Mesendoderm (in vitro differentiated cells): ENCODE measurements at regions not wholly inside any gene's neighbourhood (a gene's known extent, or its start where the extent isn't known, plus 50 kb on each side); places are given as distances from the start of the nearest gene placed in this dataset.

Experiments used
- DNase-seq: peaks from one replicate; pipeline ENCODE4 v3.0.0; 2013
- H2AK5ac ChIP-seq: 2 replicates; pipeline ENCODE4 v1.6.1; 2013; ENCODE audit warnings: low read length, inconsistent platforms
- H2BK120ac ChIP-seq: 2 replicates; pipeline ENCODE4 v1.6.1; 2013; ENCODE audit warnings: low read depth, mild to moderate bottlenecking, low read length, moderate library complexity, mixed read lengths
- H2BK15ac ChIP-seq: replicated peaks from 2 replicates; pipeline ENCODE4 v1.6.1; 2013; ENCODE audit warnings: low read depth, mild to moderate bottlenecking, moderate library complexity
- H2BK5ac ChIP-seq: 2 replicates; pipeline ENCODE4 v1.6.1; 2013; ENCODE audit warnings: low read length, inconsistent platforms
- H3K18ac ChIP-seq: 2 replicates; pipeline ENCODE4 v1.6.1; 2013; ENCODE audit warnings: mild to moderate bottlenecking, low read length, mixed read lengths
- H3K23ac ChIP-seq: one replicate; pipeline ENCODE4 v1.6.1; 2013; ENCODE audit warnings: low read length
- H3K27ac ChIP-seq: 2 replicates; pipeline ENCODE4 v1.5.1; 2013; ENCODE audit warnings: low read depth, mild to moderate bottlenecking, inconsistent platforms, low read length, moderate library complexity
- H3K27me3 ChIP-seq: 2 replicates; pipeline ENCODE4 v1.6.1; 2013; ENCODE audit warnings: low read length, control low read depth, mild to moderate bottlenecking, inconsistent platforms; ENCODE audit not compliant: insufficient read depth, poor library complexity
- H3K36me3 ChIP-seq: 2 replicates; pipeline ENCODE4 v1.6.1; 2013; ENCODE audit warnings: low read length, inconsistent platforms; ENCODE audit not compliant: control insufficient read depth, insufficient read depth
- H3K4ac ChIP-seq: one replicate; pipeline ENCODE4 v1.6.1; 2013; ENCODE audit warnings: low read depth, mild to moderate bottlenecking, low read length, moderate library complexity
- H3K4me1 ChIP-seq: 2 replicates; pipeline ENCODE4 v1.6.1; 2013; ENCODE audit warnings: low read depth, low read length, inconsistent platforms; ENCODE audit not compliant: control insufficient read depth
- H3K4me2 ChIP-seq: 2 replicates; pipeline ENCODE4 v1.6.1; 2013; ENCODE audit warnings: low read length
- H3K4me3 ChIP-seq: 2 replicates; pipeline ENCODE4 v1.5.1; 2013; ENCODE audit warnings: mild to moderate bottlenecking, low read length
- H3K56ac ChIP-seq: one replicate; pipeline ENCODE4 v1.6.1; 2013; ENCODE audit warnings: low read length
- H3K79me1 ChIP-seq: 2 replicates; pipeline ENCODE4 v1.6.1; 2013; ENCODE audit warnings: low read length, inconsistent platforms
- H3K79me2 ChIP-seq: 2 replicates; pipeline ENCODE4 v1.6.1; 2013; ENCODE audit warnings: mild to moderate bottlenecking, low read length; ENCODE audit not compliant: control insufficient read depth, insufficient read depth
- H3K9ac ChIP-seq: 2 replicates; pipeline ENCODE4 v1.6.1; 2013; ENCODE audit warnings: low read length, inconsistent platforms
- H4K5ac ChIP-seq: one replicate; pipeline ENCODE4 v1.6.1; 2013; ENCODE audit warnings: low read length
- H4K8ac ChIP-seq: one replicate; pipeline ENCODE4 v1.6.1; 2013; ENCODE audit warnings: low read depth, mild to moderate bottlenecking, control low read depth, low read length, moderate library complexity
- WGBS: extraction: QIAGEN DNeasy Blood & Tissue Kit; methylation state at CpG from one replicate; pipeline ENCODE4 v1.1.7; 2013; ENCODE audit warnings: low lambda C conversion rate, missing lambda C conversion rate; ENCODE audit not compliant: insufficient coverage; ENCODE audit errors: extremely low coverage; 5-methylcytosine and 5-hydroxymethylcytosine counted together

GRCh38 chr2:226531061-226531810, 268.4 kb downstream of the IRS1 start:
- Histone ChIP-seq H3K27ac (no peak overlapping the region), H3K79me2 (no peaks in the 10 kb centered on the region), H3K36me3 (no peaks in the 10 kb centered on the region), H2BK120ac (no peak overlapping the region), H3K56ac (no peak overlapping the region), H3K27me3 (no peaks in the 10 kb centered on the region), H3K4me1 (no peaks in the 10 kb centered on the region), H3K9ac (no peak overlapping the region), H3K4ac (no peak overlapping the region), H4K5ac (no peak overlapping the region), H2BK5ac (no peak overlapping the region), H2AK5ac (no peak overlapping the region), H3K23ac (no peak overlapping the region), H3K18ac (no peak overlapping the region), H3K79me1 (no peaks in the 10 kb centered on the region), H3K4me3 (no peak overlapping the region), H2BK15ac (peak overlapping the region; percentile 13), H4K8ac (no peak overlapping the region), H3K4me2 (no peak overlapping the region)
- WGBS = no CpG with 5 or more reads among the region's 12 CpGs
- no peak for DNase-seq

- no peak overlapping the region for H3K27ac ChIP-seq
- H3K79me1 ChIP-seq = no peaks in the 10 kb centered on the region
- no peak overlapping the region for H2AK5ac ChIP-seq
- no peak overlapping the region for H4K8ac ChIP-seq
- H2BK120ac ChIP-seq = no peak overlapping the region
- H3K4me3 ChIP-seq = no peak overlapping the region
- H3K4me1 ChIP-seq = no peaks in the 10 kb centered on the region
- no peak overlapping the region for H3K56ac ChIP-seq
- no peak overlapping the region for H3K23ac ChIP-seq
- no peak overlapping the region for H3K4ac ChIP-seq
- no peak overlapping the region for H2BK15ac ChIP-seq
- H4K5ac ChIP-seq = no peak overlapping the region
- no peak overlapping the region for H3K9ac ChIP-seq
- no peak overlapping the region for H3K4me2 ChIP-seq
- no peaks in the 10 kb centered on the region for H3K27me3 ChIP-seq
- no peaks in the 10 kb centered on the region for H3K36me3 ChIP-seq
- DNase-seq = no peak
- H3K79me2 ChIP-seq = no peaks in the 10 kb centered on the region
- no peak overlapping the region for H3K18ac ChIP-seq
- no CpG with 5 or more reads among the region's 2 CpGs for WGBS
- H2BK5ac ChIP-seq = no peak overlapping the region
Observed at GRCh38 chr2:226529556-226529955, 270.1 kb downstream of the IRS1 start.

GRCh38 chr2:226526716-226527115, 272.9 kb downstream of the IRS1 start:
- H3K56ac ChIP-seq = no peak overlapping the region
- no CpG with 5 or more reads among the region's 3 CpGs for WGBS
- H3K4me1 ChIP-seq = no peaks in the 10 kb centered on the region
- DNase-seq = no peak
- no peak overlapping the region for H3K4me2 ChIP-seq
- no peak overlapping the region for H2BK15ac ChIP-seq
- no peak overlapping the region for H2BK120ac ChIP-seq
- no peaks in the 10 kb centered on the region for H3K36me3 ChIP-seq
- H4K5ac ChIP-seq = no peak overlapping the region
- no peak overlapping the region for H3K9ac ChIP-seq
- no peaks in the 10 kb centered on the region for H3K79me2 ChIP-seq
- H3K27ac ChIP-seq = no peak overlapping the region
- no peak overlapping the region for H2AK5ac ChIP-seq
- no peaks in the 10 kb centered on the region for H3K27me3 ChIP-seq
- H4K8ac ChIP-seq = no peak overlapping the region
- no peak overlapping the region for H3K23ac ChIP-seq
- no peak overlapping the region for H3K18ac ChIP-seq
- H2BK5ac ChIP-seq = no peak overlapping the region
- H3K4me3 ChIP-seq = no peak overlapping the region
- H3K4ac ChIP-seq = no peak overlapping the region
- no peaks in the 10 kb centered on the region for H3K79me1 ChIP-seq

GRCh38 chr2:226524381-226524843, 275.2 kb downstream of the IRS1 start:
- H4K8ac ChIP-seq = no peak overlapping the region
- no peak overlapping the region for H3K23ac ChIP-seq
- no CpG with 5 or more reads among the region's 2 CpGs for WGBS
- no peak overlapping the region for H3K9ac ChIP-seq
- H3K36me3 ChIP-seq = no peaks in the 10 kb centered on the region
- H3K4me3 ChIP-seq = no peak overlapping the region
- H2BK15ac ChIP-seq = no peak overlapping the region
- no peak overlapping the region for H3K18ac ChIP-seq
- no peak overlapping the region for H3K56ac ChIP-seq
- H4K5ac ChIP-seq = no peak overlapping the region
- H3K27me3 ChIP-seq = no peaks in the 10 kb centered on the region
- no peak overlapping the region for H3K4me2 ChIP-seq
- no peak overlapping the region for H3K27ac ChIP-seq
- no peaks in the 10 kb centered on the region for H3K79me1 ChIP-seq
- H2BK5ac ChIP-seq = no peak overlapping the region
- H3K4ac ChIP-seq = no peak overlapping the region
- DNase-seq = peak; percentile 13
- no peaks in the 10 kb centered on the region for H3K79me2 ChIP-seq
- no peak overlapping the region for H2BK120ac ChIP-seq
- H3K4me1 ChIP-seq = no peaks in the 10 kb centered on the region
- no peak overlapping the region for H2AK5ac ChIP-seq

GRCh38 chr2:226520723-226521122, 278.9 kb downstream of the IRS1 start:
- Histone ChIP-seq H2BK15ac (no peak overlapping the region), H2BK5ac (no peak overlapping the region), H2AK5ac (no peak overlapping the region), H3K27me3 (no peaks in the 10 kb centered on the region), H3K23ac (no peak overlapping the region), H3K4me2 (no peak overlapping the region), H3K9ac (no peak overlapping the region), H3K18ac (no peak overlapping the region), H4K8ac (no peak overlapping the region), H3K4ac (no peak overlapping the region), H2BK120ac (no peak overlapping the region), H3K4me3 (no peak overlapping the region), H3K4me1 (no peaks in the 10 kb centered on the region), H3K27ac (no peak overlapping the region), H4K5ac (no peak overlapping the region), H3K56ac (no peak overlapping the region), H3K36me3 (no peaks in the 10 kb centered on the region), H3K79me1 (no peaks in the 10 kb centered on the region), H3K79me2 (no peaks in the 10 kb centered on the region)
- no peak for DNase-seq
- WGBS = no CpG with 5 or more reads among the region's 2 CpGs
